ENCODE measurements at regions not wholly inside any gene's neighbourhood (a gene's known extent, or its start where the extent isn't known, plus 50 kb on each side); places are given as distances from the start of the nearest gene placed in this dataset.

DNA sequence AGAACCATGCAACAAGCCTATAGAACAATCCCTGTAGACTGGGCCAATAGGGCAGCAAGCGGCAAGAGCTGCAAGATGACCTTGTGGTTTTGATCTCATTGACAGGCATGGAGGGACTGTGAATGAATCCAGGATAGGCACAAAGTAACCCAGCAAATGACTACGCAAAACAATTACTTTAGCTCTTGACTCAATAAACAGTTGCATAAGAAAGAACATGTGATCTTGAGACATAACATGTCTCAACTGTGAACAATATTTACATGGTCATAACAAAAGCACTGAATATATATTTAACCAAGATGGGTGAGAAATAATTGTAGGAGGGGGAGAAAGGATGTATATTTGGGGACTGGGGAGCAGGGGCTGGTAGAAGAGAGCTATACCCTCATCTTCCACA lies 313.7 kb upstream of the CDH5 start:
- no peak for DNase-seq (ENCODE audit: low spot score)
- TF ChIP-seq, protein P1, sequence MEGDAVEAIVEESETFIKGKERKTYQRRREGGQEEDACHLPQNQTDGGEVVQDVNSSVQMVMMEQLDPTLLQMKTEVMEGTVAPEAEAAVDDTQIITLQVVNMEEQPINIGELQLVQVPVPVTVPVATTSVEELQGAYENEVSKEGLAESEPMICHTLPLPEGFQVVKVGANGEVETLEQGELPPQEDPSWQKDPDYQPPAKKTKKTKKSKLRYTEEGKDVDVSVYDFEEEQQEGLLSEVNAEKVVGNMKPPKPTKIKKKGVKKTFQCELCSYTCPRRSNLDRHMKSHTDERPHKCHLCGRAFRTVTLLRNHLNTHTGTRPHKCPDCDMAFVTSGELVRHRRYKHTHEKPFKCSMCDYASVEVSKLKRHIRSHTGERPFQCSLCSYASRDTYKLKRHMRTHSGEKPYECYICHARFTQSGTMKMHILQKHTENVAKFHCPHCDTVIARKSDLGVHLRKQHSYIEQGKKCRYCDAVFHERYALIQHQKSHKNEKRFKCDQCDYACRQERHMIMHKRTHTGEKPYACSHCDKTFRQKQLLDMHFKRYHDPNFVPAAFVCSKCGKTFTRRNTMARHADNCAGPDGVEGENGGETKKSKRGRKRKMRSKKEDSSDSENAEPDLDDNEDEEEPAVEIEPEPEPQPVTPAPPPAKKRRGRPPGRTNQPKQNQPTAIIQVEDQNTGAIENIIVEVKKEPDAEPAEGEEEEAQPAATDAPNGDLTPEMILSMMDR (IDR thresholded peaks at IDR 0.05; ENCODE audit: extremely low read depth, missing control alignments): no peak

DNA sequence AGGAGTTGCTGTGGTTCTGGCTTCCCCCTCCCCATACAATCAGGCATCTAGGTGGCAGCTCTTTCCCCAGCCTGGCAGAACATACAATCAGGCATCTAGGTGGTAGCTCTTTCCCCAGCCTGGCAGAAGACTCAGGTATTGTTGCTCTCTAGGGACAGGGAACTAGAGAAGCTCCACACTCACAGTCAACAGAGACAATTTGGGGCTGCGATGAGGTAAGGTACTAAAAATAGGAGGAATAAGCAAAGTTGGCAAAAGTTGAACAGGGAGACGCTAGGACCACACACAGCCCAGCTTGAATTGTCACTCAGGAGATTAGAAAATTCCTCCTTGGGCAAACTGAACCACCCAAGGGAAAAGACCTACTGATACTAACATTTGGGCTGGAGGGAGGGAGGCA lies 315.5 kb upstream of the CDH5 start:
- no peak for DNase-seq (ENCODE audit: low spot score)
- TF ChIP-seq, protein P1 (IDR thresholded peaks at IDR 0.05; ENCODE audit: extremely low read depth, missing control alignments): no peak

DNA sequence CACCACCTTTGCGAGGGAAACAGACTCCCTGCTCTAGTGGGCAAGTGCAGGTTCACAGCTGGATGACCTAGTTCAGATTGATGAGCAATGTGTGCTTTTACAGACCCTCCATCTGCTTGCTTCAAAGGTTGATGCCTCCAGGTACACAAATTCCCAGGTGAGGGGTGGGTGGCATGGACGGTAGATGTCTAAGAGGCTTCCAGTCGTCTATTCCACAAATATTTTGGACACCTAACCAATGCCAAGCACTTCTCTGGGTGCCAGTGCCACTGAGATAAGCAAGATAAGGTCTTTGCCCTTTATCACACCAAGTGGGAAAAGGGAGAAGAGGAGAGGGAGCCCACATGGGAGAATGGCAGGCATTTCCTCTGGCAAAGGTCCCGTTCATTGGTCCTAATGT lies 316.6 kb upstream of the CDH5 start:
- DNase-seq (ENCODE audit: low spot score): no peak
- TF ChIP-seq, protein P1 (IDR thresholded peaks at IDR 0.05; ENCODE audit: extremely low read depth, missing control alignments): no peak

DNA sequence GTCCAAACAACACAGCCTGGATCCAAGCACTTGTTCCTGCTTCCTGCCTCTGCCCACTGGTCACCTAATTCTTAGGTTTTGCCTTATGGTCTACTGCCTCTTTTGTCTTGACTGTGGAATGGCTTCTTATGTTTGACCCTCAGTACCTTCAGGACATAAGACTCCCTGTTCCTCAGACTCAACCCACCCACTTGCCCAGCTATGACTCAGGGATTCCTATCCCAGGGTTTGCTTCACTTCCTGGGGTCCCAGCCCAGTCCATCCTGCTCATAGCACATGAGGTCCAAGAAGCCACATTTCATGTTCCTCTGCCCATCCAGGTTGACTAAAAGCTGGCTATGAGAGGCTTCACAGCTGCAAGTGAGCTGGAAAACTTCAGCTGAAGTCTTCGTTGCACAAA lies 320.9 kb upstream of the CDH5 start:
- DNase-seq (ENCODE audit: low spot score): no peak
- TF ChIP-seq, protein P1 (IDR thresholded peaks at IDR 0.05; ENCODE audit: extremely low read depth, missing control alignments): no peak

DNA sequence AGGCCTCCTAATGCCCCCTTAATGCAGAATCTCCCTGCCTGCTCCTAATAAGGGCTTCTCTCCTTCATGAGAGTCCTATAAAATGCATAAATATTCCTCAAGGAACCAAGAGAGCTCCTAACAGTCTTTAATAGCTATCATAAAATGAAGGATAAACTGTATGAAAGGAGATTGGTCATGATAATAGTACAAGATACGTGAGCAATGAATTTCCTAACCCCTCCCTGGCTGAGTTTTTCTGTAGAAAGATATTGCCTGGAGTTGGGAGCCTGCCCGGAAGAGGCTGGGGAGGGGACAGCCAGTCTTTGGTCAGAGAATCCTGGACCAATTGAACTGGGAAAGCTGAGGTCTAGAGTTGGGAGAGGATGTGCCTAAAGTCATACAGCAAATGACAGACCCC lies 321.9 kb upstream of the CDH5 start:
- TF ChIP-seq, protein P1 (IDR thresholded peaks at IDR 0.05; ENCODE audit: extremely low read depth, missing control alignments): no peak
- no peak for DNase-seq (ENCODE audit: low spot score)

DNA sequence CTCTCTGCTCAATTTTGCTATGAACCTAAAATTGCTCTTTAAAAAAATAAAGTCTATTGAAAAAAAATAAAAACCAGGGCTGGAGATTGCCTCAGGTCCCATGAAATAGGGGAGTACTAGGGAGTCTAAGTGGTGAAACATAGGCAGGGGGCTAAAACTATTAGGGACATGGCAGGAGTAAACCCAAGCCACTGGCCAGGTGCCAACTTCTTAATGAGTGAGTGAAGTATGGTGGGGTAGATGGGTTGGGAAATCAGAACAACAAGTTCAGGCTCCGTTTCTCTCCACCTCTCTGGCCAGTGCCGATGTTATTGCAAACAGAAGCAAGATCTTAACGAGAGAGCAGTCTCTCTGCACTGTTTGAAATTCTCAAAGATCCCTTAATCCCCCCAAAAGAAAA lies 322.4 kb upstream of the CDH5 start:
- TF ChIP-seq, protein P1 (IDR thresholded peaks at IDR 0.05; ENCODE audit: extremely low read depth, missing control alignments): no peak
- no peak for DNase-seq (ENCODE audit: low spot score)

DNA sequence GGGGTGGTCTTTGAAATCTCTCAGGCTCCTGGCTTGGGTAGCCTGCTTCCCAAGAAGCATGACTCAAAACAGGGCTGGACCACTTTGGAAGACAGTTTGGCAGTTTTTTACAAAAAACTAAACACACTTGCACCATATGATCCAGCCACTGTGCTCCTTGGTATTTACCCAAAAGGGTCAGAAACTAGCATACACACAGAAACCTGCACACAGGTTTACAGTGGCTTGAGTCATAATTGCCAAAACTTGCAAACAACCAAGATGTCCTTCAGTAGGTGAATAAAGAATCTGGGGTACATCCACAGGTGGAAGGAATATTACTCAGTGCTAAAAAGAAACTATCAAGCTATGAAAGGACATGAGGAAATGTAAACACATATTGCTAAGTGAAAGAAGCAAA lies 323.2 kb upstream of the CDH5 start:
- no peak for DNase-seq (ENCODE audit: low spot score)
- TF ChIP-seq, protein P1 (IDR thresholded peaks at IDR 0.05; ENCODE audit: extremely low read depth, missing control alignments): no peak
